ENCODE measurements at regions not wholly inside any gene's neighbourhood (a gene's known extent, or its start where the extent isn't known, plus 50 kb on each side); places are given as distances from the start of the nearest gene placed in this dataset.
"Not testable (repeated sequence)": the region's sequence is repeated elsewhere in the genome, so short reads cannot be mapped to it uniquely, and the experiment has no call there.

DNA sequence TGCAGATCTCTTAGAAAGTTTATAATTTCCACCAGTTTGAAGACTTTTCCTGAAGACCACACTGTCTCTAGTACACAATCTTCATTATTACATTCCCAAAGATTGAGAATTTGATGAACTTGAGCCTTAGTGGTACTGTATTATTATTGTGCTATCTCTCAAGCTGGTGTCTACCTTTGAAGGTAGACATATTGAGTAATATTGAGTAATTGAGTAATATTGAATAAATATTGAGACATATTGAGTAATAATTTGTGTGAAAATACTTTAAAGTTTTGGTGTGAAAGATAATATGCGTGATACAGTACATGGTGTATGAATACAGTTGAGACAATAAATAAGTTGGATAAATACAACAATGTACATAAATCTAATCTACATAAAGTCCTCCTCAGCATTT, 613.1 kb upstream of the ADGRL2 start:
- DNase-seq: no peak

DNA sequence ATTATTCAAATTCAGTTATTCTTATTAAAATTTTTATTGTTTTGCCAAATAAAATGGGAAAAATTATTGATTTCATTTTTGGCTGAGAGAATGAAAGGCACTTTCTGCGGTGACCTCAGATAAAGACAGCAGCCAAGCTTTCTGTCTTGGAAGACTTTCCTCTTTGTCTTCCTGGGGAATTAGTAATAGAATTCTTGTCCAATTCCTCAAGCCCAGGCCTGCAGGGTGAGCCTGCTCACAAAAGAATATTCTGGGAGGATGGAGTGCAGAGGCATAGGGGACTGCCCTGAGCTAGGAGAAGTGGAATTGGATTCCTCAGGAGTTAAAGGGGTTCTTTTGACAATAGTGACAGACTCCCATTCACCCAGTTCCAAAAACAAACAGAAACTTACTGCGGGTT, 614.5 kb upstream of the ADGRL2 start:
- no peak for DNase-seq

DNA sequence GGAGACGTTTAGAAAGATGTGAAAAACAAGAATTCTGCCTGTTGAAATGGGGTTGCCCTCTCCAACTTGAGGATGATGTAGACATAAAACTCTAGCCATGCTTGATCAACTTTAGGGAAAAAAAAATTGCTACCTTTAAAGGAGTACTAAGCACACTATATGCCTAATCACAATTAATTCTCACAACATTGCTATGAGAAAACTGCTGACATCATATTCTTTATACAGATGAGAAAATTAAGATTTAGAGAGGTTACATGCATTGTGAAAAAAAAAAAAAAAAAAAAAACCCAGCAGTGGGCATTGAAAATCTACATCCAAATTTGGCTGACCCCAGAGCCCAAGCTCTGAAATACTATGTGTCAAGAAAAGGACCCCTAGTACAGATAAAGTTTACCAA, 617.2 kb upstream of the ADGRL2 start:
- no peak for DNase-seq

- no peak for DNase-seq
Observed at GRCh38 chr1:81183051-81183450, 617.7 kb upstream of the ADGRL2 start.

- DNase-seq: peak; percentile 35
Observed at GRCh38 chr1:81179242-81179641, 621.5 kb upstream of the ADGRL2 start.

DNA sequence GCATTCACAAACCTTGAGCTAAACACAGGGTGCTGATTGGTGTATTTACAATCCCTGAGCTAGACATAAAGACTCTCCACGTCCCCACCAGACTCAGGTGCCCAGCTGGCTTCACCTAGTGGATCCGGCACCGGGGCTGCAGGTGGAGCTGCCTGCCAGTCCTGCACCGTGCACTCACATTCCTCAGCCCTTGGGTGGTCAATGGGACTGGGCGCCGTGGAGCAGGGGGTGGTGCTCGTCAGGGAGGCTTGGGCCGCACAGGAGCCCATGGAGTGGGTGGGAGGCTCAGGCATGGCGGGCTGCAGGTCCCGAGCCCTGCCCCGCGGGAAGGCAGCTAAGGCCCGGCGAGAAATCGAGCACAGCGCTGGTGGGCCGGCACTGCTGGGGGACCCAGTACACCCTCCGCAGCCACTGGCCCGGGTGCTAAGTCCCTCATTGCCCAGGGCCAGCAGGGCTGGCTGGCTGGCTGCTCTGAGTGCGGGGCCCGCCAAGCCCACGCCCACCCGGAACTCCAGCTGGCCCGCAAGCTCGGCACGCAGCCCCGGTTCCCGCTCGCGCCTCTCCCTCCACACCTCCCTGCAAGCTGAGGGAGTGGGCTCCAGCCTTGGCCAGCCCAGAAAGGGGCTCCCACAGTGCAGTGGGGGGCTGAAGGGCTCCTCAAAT, 622.2 kb upstream of the ADGRL2 start:
- DNase-seq: not testable (repeated sequence)

GRCh38 chr1:81174811-81175476, 625.8 kb upstream of the ADGRL2 start:
- DNase-seq: no peak

DNA sequence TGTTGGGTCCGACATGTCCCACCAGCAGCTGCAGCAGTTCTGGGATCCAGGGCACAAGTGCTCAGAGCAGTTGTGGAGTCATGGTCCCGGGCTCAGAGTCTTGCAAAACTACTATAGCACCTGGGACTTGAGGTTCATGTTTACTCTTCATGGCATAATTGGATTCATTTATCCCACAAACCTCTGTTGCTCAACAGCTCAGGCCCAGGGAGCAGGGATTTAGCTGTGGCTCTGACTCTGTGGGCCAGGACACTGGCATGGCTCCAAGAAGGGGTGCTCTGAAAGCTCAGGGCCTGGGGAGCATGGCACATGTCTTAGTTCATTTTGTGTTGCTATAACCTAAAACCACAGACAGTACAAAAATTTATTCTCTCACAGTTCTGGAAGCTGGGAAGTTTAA, 626.7 kb upstream of the ADGRL2 start:
- DNase-seq: no peak

- no peak for DNase-seq
Observed at GRCh38 chr1:81172483-81172882, 628.3 kb upstream of the ADGRL2 start.

DNA sequence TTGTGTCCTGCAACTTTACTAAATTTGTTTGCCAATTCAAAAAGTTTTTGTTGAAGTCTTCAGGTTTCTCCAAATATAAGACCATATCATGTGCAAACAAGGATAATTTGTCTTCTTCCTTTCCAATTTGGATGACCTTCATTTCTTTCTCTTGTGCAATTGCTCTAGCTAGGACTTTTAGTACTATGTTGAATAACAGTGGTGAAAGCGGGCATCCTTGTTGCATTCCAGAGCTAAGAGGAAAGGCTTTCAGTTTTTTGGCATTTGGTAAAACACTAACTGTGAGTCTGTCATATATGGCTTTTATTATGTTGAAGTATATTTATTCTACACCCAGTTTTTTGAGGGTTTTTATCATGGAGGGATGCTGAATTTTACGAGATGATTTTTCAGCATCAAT, 630.0 kb upstream of the ADGRL2 start:
- DNase-seq: no peak

DNA sequence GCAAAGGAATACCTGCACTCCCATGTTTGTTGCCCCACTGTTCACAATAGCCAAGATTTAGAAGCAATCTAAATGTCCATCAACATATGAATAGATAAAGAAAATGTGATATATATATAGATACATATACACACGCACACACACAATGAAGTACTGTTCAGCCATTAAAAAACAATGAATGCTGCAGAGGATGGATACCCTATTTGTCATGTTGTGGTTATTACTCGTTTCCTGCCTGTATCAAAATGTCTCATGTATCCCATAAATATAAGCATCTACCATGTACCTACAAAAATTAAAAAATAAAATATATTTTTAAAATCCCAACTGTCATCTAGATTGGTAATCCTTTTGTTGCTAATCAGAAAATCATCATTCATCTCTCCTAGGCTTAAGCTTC, 634.8 kb upstream of the ADGRL2 start:
- DNase-seq: no peak

- no peak for DNase-seq
Observed at GRCh38 chr1:81160696-81161095, 640.0 kb upstream of the ADGRL2 start.

DNA sequence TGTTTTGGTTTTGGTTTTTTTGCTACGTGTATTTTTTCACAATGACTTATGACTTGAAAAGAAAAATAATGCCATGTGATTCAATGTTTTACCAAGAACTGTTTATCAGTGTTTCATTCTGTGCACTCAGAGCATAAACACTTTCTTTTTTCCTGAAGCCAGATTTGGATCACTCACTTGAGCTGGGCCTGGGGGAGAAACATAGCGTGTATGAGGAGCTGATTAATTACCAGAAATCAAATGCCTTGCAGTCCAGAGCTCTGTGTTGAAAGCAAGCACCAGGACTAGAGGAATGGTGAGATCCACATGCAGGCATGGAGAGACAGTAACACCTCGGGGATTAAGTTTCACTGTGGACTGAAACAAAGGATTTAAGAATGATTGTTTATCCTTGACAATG, 642.1 kb upstream of the ADGRL2 start:
- no peak for DNase-seq

- DNase-seq: no peak
Observed at GRCh38 chr1:81157686-81158085, 643.0 kb upstream of the ADGRL2 start.

DNA sequence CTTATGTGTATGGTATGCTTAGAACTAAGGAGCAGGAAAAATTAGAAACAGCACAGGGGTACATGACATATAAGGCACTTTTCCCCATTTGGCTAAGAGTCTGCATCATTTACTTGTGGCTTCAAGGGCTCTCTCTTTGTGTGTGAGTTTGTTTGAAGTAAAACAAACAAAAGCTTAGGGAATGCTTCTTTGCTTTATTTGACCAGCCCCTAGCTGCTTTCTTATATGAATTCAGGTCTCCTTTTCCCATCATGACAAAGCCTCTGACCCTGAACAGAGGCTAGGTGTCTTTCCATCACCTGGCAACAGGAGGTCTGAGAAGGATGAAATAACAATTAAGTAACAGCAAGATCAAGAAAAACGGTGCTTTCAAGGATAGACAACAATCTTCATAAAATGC, 643.8 kb upstream of the ADGRL2 start:
- no peak for DNase-seq

DNA sequence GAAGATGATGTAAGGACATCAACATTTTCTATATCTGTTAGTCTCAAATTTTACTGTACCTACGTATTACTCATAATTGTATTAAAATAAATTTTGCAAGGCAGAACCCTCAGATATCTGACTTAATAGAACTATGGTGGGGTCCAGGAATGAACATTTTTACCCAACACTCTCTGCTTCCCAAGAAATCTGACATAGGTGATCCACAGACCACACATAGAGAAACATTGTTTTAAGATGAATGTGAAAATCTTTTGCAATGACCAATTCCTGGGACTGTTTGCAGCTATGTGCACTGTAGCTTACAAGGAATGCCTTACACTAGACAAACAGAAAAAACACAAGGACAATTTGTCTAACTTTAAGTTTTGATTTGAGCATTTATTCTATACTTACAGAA, 645.6 kb upstream of the ADGRL2 start:
- DNase-seq: no peak

GRCh38 chr1:81151206-81151605, 649.5 kb upstream of the ADGRL2 start:
- no peak for DNase-seq

- no peak for DNase-seq
Observed at GRCh38 chr1:81149649-81150325, 650.9 kb upstream of the ADGRL2 start.

DNA sequence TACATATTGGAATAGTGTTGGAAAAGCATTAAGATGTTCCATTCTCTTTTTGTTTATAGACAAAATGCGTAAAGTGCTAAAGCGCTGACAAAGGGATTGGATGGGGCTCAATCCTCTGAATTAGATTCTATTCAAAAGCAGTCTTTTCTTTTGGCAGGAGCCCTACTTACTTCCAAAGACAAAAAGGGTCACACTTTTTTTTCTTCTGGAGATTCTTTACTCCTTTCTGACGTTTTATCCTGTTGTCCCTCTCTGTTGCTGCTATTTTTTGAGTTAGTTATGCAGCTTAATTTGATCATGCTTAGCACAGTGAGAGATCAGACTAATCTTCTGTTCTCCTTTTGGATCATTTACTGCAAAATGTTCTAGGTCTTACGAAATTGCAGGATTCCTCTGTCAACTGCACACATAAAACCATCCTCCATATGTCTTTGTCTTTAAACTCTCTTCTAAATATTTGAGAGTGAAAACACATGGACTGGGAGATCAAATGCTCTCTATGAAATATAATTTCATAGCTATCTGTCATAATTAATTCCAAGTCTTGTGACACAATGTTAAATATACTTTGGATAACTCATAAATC, 656.4 kb upstream of the ADGRL2 start:
- DNase-seq: no peak

GRCh38 chr1:81142099-81142826, 658.5 kb upstream of the ADGRL2 start:
- DNase-seq: no peak

DNA sequence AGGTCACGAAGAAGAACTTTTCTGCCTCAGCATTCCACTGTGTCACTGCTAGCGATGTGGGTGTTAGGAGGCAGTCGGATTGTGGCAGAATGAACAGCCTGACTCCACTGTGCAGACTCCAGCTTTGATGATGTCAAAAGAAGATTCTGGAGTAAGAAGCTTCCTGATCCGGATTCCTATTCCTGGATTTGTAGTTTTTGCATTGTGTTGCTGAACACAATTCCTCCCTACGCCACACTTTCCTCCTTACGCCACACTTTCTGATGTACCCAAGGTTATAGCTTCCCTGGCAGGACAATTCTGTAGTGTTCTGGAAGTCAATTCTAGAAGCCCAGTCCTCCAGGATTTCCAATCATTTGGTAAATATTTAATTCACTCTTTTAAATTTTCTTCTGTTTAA, 665.2 kb upstream of the ADGRL2 start:
- no peak for DNase-seq

GRCh38 chr1:81129776-81130175, 671.0 kb upstream of the ADGRL2 start:
- no peak for DNase-seq

DNA sequence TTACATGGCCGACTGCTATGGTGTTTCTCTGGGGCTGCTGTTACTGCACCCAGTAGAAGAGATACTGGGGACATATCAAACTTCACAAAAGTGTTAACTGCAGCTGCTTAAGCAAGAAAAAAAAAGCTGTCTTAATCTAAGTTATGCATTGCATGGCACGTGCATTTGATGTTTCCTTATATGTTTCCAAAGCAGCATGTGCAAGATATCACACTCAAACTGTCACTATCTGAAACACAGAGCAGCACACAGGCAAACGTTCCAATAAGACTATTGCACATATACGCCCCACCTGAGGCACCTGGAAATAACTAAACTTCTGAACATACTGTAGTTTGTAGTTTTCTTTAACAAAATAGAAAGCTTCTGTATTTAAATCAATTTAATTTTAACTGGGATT, 671.4 kb upstream of the ADGRL2 start:
- no peak for DNase-seq
